ENCODE measurements at regions not wholly inside any gene's neighbourhood (a gene's known extent, or its start where the extent isn't known, plus 50 kb on each side); places are given as distances from the start of the nearest gene placed in this dataset.

GRCh38 chr6:85383042-85383441 lies 66.8 kb upstream of the NT5E start:
- H3K36me3 ChIP-seq (ENCODE audit: low read depth) = no peaks in the 10 kb centered on the region
- intact Hi-C loops (cut with DNase I, micrococcal nuclease) = no loop called here
- no peak overlapping the region for H3K4me3 ChIP-seq
- H3K4me1 ChIP-seq (ENCODE audit: low read depth) = peaks cover 4% of the 10 kb centered on the region
- H3K9me3 ChIP-seq = no peaks in the 10 kb centered on the region
- DNase-seq = no peak
- TF ChIP-seq CTCF (IDR thresholded peaks at IDR 0.05) = no peak
- no peak for ATAC-seq

GRCh38 chr6:85382541-85382940 lies 67.3 kb upstream of the NT5E start:
- no peak overlapping the region for H3K4me3 ChIP-seq
- DNase-seq = no peak
- no peak for TF ChIP-seq CTCF (IDR thresholded peaks at IDR 0.05)
- H3K36me3 ChIP-seq (ENCODE audit: low read depth) = no peaks in the 10 kb centered on the region
- H3K4me1 ChIP-seq (ENCODE audit: low read depth) = peaks cover 4% of the 10 kb centered on the region
- intact Hi-C loops (cut with DNase I, micrococcal nuclease) = no loop called here
- H3K9me3 ChIP-seq = no peaks in the 10 kb centered on the region
- no peak for ATAC-seq

GRCh38 chr6:85372915-85373270 lies 77.0 kb upstream of the NT5E start:
- H3K36me3 ChIP-seq (ENCODE audit: low read depth) = no peaks in the 10 kb centered on the region
- intact Hi-C loops (cut with DNase I, micrococcal nuclease) = no loop called here
- no peak for ATAC-seq
- no peaks in the 10 kb centered on the region for H3K9me3 ChIP-seq
- DNase-seq = no peak
- no peak for TF ChIP-seq CTCF (IDR thresholded peaks at IDR 0.05)
- no peaks in the 10 kb centered on the region for H3K4me1 ChIP-seq (ENCODE audit: low read depth)
- H3K4me3 ChIP-seq = no peak overlapping the region

GRCh38 chr6:85372188-85372914 lies 77.5 kb upstream of the NT5E start:
- H3K36me3 ChIP-seq (ENCODE audit: low read depth) = no peaks in the 10 kb centered on the region
- intact Hi-C loops (cut with DNase I, micrococcal nuclease) = no loop called here
- TF ChIP-seq CTCF (IDR thresholded peaks at IDR 0.05) = no peak
- H3K4me3 ChIP-seq = no peak overlapping the region
- ATAC-seq (peak; percentile 57), DNase-seq (no peak)
- no peaks in the 10 kb centered on the region for H3K4me1 ChIP-seq (ENCODE audit: low read depth)
- no peaks in the 10 kb centered on the region for H3K9me3 ChIP-seq

- Histone ChIP-seq H3K4me1 (ENCODE audit: low read depth) (no peaks in the 10 kb centered on the region), H3K9me3 (no peaks in the 10 kb centered on the region), H3K36me3 (ENCODE audit: low read depth) (no peaks in the 10 kb centered on the region), H3K4me3 (no peak overlapping the region)
- TF ChIP-seq CTCF (IDR thresholded peaks at IDR 0.05) = no peak
- DNase-seq (no peak), ATAC-seq (no peak)
- intact Hi-C loops (cut with DNase I, micrococcal nuclease) = no loop called here
Observed at GRCh38 chr6:85368631-85369030, 81.3 kb upstream of the NT5E start.

- no peak for DNase-seq
- intact Hi-C loops (cut with DNase I, micrococcal nuclease) = no loop called here
- Histone ChIP-seq H3K36me3 (ENCODE audit: low read depth) (no peaks in the 10 kb centered on the region), H3K4me3 (no peak overlapping the region), H3K4me1 (ENCODE audit: low read depth) (peaks cover 3% of the 10 kb centered on the region), H3K9me3 (no peaks in the 10 kb centered on the region)
- no peak for ATAC-seq
- no peak for TF ChIP-seq CTCF (IDR thresholded peaks at IDR 0.05)
Observed at GRCh38 chr6:85364344-85364743, 85.5 kb upstream of the NT5E start.
